Left ventricle myocardium inferior (tissue), 1 donor: ENCODE measurements at regions not wholly inside any gene's neighbourhood (a gene's known extent, or its start where the extent isn't known, plus 50 kb on each side); places are given as distances from the start of the nearest gene placed in this dataset.

Source experiments
- DNase-seq: peaks from one replicate; pipeline ENCODE4 v3.0.0-alpha.2; 2020
- H3K27ac ChIP-seq: fragments of 200-600 bp; replicated peaks from 2 replicates; pipeline ENCODE4 v1.8.0; 2021
- H3K27me3 ChIP-seq: fragments of 200-600 bp; 2 replicates; pipeline ENCODE4 v1.8.0; 2021; ENCODE audit warnings: low read depth
- H3K36me3 ChIP-seq: fragments of 200-600 bp; 2 replicates; pipeline ENCODE4 v1.8.0; 2021
- H3K4me1 ChIP-seq: fragments of 200-600 bp; 2 replicates; pipeline ENCODE4 v1.8.0; 2021
- H3K4me3 ChIP-seq: fragments of 200-600 bp; 2 replicates; pipeline ENCODE4 v1.8.0; 2021; ENCODE audit warnings: mild to moderate bottlenecking, moderate library complexity
- H3K9me3 ChIP-seq: fragments of 200-600 bp; replicated peaks from 2 replicates; pipeline ENCODE4 v1.8.0; 2021
- CTCF ChIP-seq: fragments of 200-600 bp; IDR thresholded peaks from 2 replicates; pipeline ENCODE4 v1.8.0; 2021; ENCODE audit warnings: antibody characterized with exemption, mild to moderate bottlenecking, borderline replicate concordance
- intact Hi-C: fragments of 100-400 bp; cut with micrococcal nuclease; formaldehyde crosslinking; loops from one replicate; pipeline ENCODE4 v1.11.0; 2022
- donor health status: DM: no; HTN: yes; CAD: no; lungs with severe emphysema.

DNA sequence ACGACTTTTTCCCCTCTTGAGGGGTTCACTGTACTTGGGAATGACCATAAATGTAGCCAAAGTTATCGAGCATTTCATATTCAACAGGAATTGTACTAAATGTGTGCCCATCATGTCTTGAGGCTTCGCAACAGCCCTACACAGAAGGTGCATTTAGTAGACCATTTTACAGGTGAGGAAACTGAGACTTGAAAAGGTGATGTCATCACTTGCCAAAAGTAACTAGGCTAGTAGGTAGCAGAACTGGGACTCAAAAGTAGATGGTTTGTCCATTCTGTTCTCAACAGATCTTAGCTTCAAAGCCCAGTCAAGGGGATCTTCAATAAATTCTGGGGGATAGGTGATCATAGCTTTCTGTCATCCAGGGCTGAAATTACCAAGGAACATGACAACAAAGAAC lies 782.2 kb downstream of the MED13L start:
- no peak overlapping the region for H3K27ac ChIP-seq
- H3K36me3 ChIP-seq: no peaks in the 10 kb centered on the region
- no peak for DNase-seq
- H3K9me3 ChIP-seq: no peaks in the 10 kb centered on the region
- peaks cover 13% of the 10 kb centered on the region for H3K4me1 ChIP-seq
- no peak overlapping the region for H3K4me3 ChIP-seq
- TF ChIP-seq CTCF: no peak
- intact Hi-C loops: no loop called here
- peaks cover 3% of the 10 kb centered on the region for H3K27me3 ChIP-seq

GRCh38 chr12:115492553-115492952 lies 784.9 kb downstream of the MED13L start:
- Histone ChIP-seq H3K4me1 (peaks cover 25% of the 10 kb centered on the region), H3K4me3 (no peak overlapping the region), H3K9me3 (no peaks in the 10 kb centered on the region), H3K27ac (no peak overlapping the region), H3K36me3 (no peaks in the 10 kb centered on the region), H3K27me3 (peaks cover 29% of the 10 kb centered on the region)
- intact Hi-C loops: no loop called here
- DNase-seq: no peak
- no peak for TF ChIP-seq CTCF

DNA sequence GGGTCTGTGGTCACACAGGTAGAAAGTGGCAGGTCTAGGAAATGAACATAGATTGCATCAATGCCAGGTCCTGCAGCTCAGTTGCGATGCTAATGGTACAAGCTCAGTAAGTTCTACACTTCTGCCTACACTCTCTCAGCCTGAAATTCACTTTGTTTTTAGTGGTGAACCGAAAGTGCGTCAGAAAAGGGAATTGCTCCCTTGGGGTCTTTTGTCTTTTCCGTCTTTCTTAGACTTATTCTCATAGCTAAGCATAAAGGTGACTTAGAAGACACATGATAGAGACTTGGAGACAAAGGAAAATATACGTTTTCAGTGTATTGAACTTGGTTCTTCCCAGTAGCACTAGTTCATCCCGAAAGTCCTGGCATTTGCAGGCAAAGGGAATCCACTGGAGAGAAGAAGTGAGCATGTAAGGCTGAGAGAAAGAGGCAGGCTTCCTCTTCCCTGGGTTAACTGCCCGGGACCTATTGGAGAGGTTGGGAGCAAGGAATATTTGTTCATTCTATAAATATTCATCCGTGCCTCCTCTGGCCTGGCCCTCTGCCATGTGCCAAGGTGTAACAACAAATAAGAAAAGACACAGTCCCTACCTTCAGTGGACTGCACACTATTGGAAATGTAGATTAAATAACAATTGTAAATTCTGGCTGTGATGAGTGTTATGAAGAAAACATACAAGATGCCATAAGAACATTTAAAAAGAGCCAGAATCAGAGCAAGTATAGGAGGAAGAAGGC lies 785.8 kb downstream of the MED13L start:
- no peaks in the 10 kb centered on the region for H3K36me3 ChIP-seq
- no peak overlapping the region for H3K27ac ChIP-seq
- no peak for DNase-seq
- no peak overlapping the region for H3K4me3 ChIP-seq
- peaks cover 33% of the 10 kb centered on the region for H3K27me3 ChIP-seq
- no peaks in the 10 kb centered on the region for H3K9me3 ChIP-seq
- H3K4me1 ChIP-seq: peaks cover 25% of the 10 kb centered on the region
- intact Hi-C loops: no loop called here
- TF ChIP-seq CTCF: no peak

GRCh38 chr12:115489253-115489652 lies 788.2 kb downstream of the MED13L start:
- peak; percentile 17 for DNase-seq
- intact Hi-C loops: no loop called here
- peaks cover 47% of the 10 kb centered on the region for H3K27me3 ChIP-seq
- TF ChIP-seq CTCF: no peak
- H3K36me3 ChIP-seq: no peaks in the 10 kb centered on the region
- H3K4me1 ChIP-seq: peaks cover 25% of the 10 kb centered on the region
- peaks cover 9% of the 10 kb centered on the region for H3K9me3 ChIP-seq
- peak overlapping the region; percentile 24 for H3K27ac ChIP-seq
- H3K4me3 ChIP-seq: no peak overlapping the region

- TF ChIP-seq CTCF: no peak
- Histone ChIP-seq H3K4me1 (peaks cover 19% of the 10 kb centered on the region), H3K36me3 (no peaks in the 10 kb centered on the region), H3K4me3 (no peak overlapping the region), H3K9me3 (peaks cover 11% of the 10 kb centered on the region), H3K27me3 (peaks cover 54% of the 10 kb centered on the region), H3K27ac (no peak overlapping the region)
- DNase-seq: no peak
- intact Hi-C loops: no loop called here
Measured at GRCh38 chr12:115485967-115486366, 791.5 kb downstream of the MED13L start.
